ENCODE measurements at regions not wholly inside any gene's neighbourhood (a gene's known extent, or its start where the extent isn't known, plus 50 kb on each side); places are given as distances from the start of the nearest gene placed in this dataset.

- TF ChIP-seq TCF12 (IDR thresholded peaks at IDR 0.05; ENCODE audit: low read depth, low read length) = no peak
- TF ChIP-seq TAF1 (IDR thresholded peaks at IDR 0.05; ENCODE audit: low read depth, low read length) = no peak
- TF ChIP-seq HDAC2 (IDR thresholded peaks at IDR 0.05; ENCODE audit: borderline replicate concordance in 1 of 2, low read depth in 2 of 2, low read length in 2 of 2) = no peak
- FAIRE-seq (no peak), DNase-seq (ENCODE audit: low read depth in 1 of 2, low spot score in 2 of 2) (no peak)
- H2AFZ ChIP-seq (ENCODE audit: low read length) = no peak overlapping the region
- no peak overlapping the region for H4K5ac ChIP-seq (ENCODE audit: insufficient read length, low read depth, low read length)
- H3K79me2 ChIP-seq (ENCODE audit: control insufficient read depth in 1 of 2, insufficient read depth in 2 of 2, low read length in 2 of 2) = no peaks in the 10 kb centered on the region
- H3K9me3 ChIP-seq (ENCODE audit: insufficient read depth in 2 of 2, low read depth in 1 of 2, low read length in 1 of 2) = no peaks in the 10 kb centered on the region
- H3K4me3 ChIP-seq (ENCODE audit: extremely low read depth in 1 of 4, insufficient read depth in 2 of 4, low read depth in 3 of 4, low read length in 4 of 4) = no peak overlapping the region
- no peak overlapping the region for H2BK12ac ChIP-seq (ENCODE audit: low read depth, low read length)
- no peak overlapping the region for H2BK120ac ChIP-seq (replicated peaks; ENCODE audit: low read depth, low read length)
- no peak overlapping the region for H4K91ac ChIP-seq (replicated peaks; ENCODE audit: insufficient read length, low read length)
- H3K56ac ChIP-seq (replicated peaks; ENCODE audit: insufficient read length, low read depth, low read length) = no peak overlapping the region
- ChIA-PET CTCF (ENCODE audit: partially characterized antibody) (interaction anchor here (1.2 kb wide), 1 partner anchor 218 kb away, joined by 3 read pairs; no protein-coding TSS in a partner anchor), POLR2A (ENCODE audit: partially characterized antibody) (no interaction called here)
- H3K9ac ChIP-seq (replicated peaks in 1 of 4; ENCODE audit: extremely low read depth in 1 of 4, low read depth in 3 of 4, low read length in 3 of 4) = no peak overlapping the region
- H3K23me2 ChIP-seq (ENCODE audit: low read depth, low read length) = no peaks in the 10 kb centered on the region
- no peak overlapping the region for H2BK20ac ChIP-seq (ENCODE audit: low read length)
- WGBS, 2 experiments (ENCODE audit: extremely low coverage in 1 of 2, insufficient coverage in 1 of 2, insufficient read length in 1 of 2, insufficient replicate concordance in 2 of 2, low coverage in 1 of 2, low lambda C conversion rate in 2 of 2, missing lambda C conversion rate in 1 of 2) = 81% methylated on average over 1 of the region's 1 CpG; no CpG with 5 or more reads in 1 of the 2 experiments
- H4K8ac ChIP-seq (ENCODE audit: extremely low read depth, insufficient read depth, low read length) = no peak overlapping the region
- no peak overlapping the region for H3K23ac ChIP-seq (ENCODE audit: insufficient read length)
- H3K27ac ChIP-seq (ENCODE audit: low read depth, low read length) = no peak overlapping the region
- H2BK5ac ChIP-seq (ENCODE audit: low read depth, low read length) = no peak overlapping the region
- H3K27me3 ChIP-seq (replicated peaks in 1 of 4; ENCODE audit: control insufficient read depth in 3 of 4, extremely low read depth in 1 of 4, insufficient read depth in 3 of 4, low read length in 3 of 4) = no peaks in the 10 kb centered on the region
- H3K4me2 ChIP-seq (ENCODE audit: insufficient read depth in 1 of 2, low read depth in 2 of 2, low read length in 2 of 2) = no peak overlapping the region
- no peak overlapping the region for H3K4ac ChIP-seq (replicated peaks; ENCODE audit: insufficient read length, low read depth, low read length)
- H3K36me3 ChIP-seq (ENCODE audit: control insufficient read depth in 2 of 4, insufficient read depth in 4 of 4, low read length in 3 of 4) = no peaks in the 10 kb centered on the region
- no peaks in the 10 kb centered on the region for H3K4me1 ChIP-seq (replicated peaks in 1 of 4; ENCODE audit: control insufficient read depth in 3 of 4, insufficient read depth in 4 of 4, low read length in 3 of 4)
- H3K18ac ChIP-seq (ENCODE audit: extremely low read depth, low read length) = no peak overlapping the region
- no peak overlapping the region for H2AK5ac ChIP-seq (ENCODE audit: low read depth, low read length)
- H3K79me1 ChIP-seq (ENCODE audit: low read depth, low read length) = no peaks in the 10 kb centered on the region
- no peak overlapping the region for H3K14ac ChIP-seq (ENCODE audit: insufficient read length)
- H4K20me1 ChIP-seq (replicated peaks in 1 of 2; ENCODE audit: control insufficient read depth in 1 of 2, insufficient read depth in 2 of 2, low read length in 2 of 2) = no peaks in the 10 kb centered on the region
- no peak overlapping the region for H2BK15ac ChIP-seq (ENCODE audit: low read length)
These were observed 354.9 kb downstream of the KIF4B start for GRCh38 chr5:155368490-155368889.

All from H1 (cell line).